ENCODE measurements at regions not wholly inside any gene's neighbourhood (a gene's known extent, or its start where the extent isn't known, plus 50 kb on each side); places are given as distances from the start of the nearest gene placed in this dataset.
A peak's percentile ranks its signal among the peaks of the same experiment; 100 is the strongest.

- DNase-seq (ENCODE audit: low spot score): no peak
Measured at GRCh38 chr1:22221233-22221780, 78.4 kb upstream of the WNT4 start.

GRCh38 chr1:22222723-22223122 is 79.8 kb upstream of the WNT4 start:
- DNase-seq (ENCODE audit: low spot score): no peak

DNA sequence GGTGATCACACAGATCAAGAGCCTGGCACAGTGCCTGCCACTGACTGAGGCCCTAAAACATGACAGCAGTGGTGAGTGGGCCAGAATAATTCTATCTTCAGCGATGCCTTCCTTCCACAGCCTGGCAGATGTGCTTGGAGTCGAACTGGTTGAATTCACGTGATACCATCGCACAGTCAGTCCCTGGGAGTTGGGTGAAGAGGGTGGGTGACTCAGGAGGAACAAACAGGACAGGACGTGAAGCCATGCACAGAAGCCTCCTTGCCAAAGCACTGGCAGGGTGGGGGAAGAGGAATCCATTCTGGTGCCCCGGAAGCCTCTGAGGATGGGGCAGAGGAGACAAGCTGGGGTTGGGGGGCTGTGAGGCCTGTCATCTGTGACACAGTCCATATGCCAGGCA is 80.3 kb upstream of the WNT4 start:
- no peak for DNase-seq (ENCODE audit: low spot score)

DNA sequence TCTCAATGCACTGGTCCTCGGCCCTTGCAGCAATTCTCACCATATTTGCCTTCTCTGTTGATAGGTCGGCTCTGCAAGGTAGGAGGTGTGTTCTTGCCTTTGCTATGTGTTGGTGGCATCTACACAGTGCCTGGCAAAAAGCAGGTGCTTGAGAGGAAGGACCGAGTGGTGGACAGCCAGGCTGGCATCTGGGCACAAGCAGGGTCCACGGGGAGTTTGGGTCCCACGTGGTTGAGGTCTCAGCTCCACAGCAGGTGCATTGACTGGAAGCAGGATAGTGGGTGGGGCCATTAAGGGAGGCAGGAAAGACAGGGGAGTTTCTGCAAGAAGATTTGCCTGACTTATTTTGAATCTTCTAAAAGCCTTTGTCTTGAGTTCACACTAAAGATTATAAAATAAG is 81.2 kb upstream of the WNT4 start:
- no peak for DNase-seq (ENCODE audit: low spot score)

DNA sequence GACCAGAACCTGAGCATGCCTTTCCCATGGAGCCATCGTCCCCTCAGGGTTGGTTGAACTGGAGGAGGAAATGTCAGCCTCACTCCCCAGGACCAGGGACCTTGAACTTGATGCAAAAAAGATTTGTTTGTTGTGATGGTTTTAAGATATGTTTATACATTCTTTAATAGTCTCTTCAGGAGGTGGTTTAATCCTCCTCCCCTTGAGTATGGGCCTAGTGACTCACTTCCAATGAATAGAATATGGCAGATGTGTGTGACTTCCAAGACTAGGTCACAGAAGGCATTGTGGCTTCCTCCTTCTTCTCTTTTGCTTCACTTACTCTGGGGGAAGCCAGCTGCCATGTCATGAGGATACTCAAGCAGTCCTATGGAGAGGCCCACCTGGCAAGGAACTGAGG is 81.7 kb upstream of the WNT4 start:
- no peak for DNase-seq (ENCODE audit: low spot score)

DNA sequence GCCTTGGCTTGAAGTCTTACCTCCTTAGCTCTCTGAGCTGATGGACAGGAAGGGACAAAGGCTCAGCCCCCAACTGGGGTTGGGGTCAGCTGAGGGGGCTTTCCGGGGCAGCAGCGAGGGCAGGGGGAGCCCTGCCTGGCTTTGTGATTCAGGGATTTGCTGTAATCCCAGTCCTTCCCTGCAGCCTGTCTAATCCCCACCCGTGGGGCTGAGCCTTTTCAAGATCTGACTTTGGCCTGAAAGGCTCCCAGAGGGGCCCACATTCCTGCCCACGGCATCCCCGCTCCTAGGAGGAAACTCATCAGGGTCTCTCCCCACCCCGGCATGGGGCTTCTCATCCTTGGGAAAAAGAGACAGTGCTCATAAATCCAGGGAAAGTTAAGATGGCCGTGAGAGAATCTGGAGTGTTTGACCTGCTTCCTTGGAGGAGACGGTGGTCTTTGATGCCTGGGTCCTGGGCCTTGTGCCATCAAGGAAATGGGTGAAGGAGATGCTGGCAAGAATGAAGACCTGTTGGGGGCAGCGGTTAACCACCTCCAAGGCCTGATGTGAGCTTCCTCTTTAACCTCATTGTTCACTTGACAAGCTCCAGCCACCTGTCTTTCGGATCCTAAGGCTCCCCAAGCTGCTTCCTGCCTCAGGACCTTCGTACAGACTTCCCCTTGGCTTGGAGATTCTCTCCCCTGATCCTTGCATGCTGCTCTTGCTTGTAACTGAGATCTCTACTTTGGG is 83.1 kb upstream of the WNT4 start:
- DNase-seq (ENCODE audit: low spot score): no peak

DNA sequence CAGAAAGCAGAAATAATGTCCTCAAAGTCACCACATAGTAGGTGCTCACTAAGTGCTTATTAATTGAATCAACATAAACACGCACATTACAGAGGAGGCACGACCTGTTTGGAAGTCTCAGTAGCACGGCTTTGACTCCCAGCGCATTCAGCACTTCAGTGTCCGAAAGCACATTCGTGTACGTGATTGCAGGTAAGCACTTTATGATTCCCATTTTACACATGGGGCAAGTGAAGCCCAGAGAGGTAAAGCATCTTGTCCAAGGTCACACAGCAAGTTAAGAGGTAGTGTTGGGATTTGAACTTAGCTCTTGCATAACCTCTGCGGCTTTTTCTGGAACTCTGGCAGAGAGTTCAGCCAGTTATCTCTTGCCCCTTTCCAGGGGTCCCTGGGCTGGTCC is 85.2 kb upstream of the WNT4 start:
- DNase-seq (ENCODE audit: low spot score): no peak

- no peak for DNase-seq (ENCODE audit: low spot score)
Measured at GRCh38 chr1:22228505-22228911, 85.6 kb upstream of the WNT4 start.

DNA sequence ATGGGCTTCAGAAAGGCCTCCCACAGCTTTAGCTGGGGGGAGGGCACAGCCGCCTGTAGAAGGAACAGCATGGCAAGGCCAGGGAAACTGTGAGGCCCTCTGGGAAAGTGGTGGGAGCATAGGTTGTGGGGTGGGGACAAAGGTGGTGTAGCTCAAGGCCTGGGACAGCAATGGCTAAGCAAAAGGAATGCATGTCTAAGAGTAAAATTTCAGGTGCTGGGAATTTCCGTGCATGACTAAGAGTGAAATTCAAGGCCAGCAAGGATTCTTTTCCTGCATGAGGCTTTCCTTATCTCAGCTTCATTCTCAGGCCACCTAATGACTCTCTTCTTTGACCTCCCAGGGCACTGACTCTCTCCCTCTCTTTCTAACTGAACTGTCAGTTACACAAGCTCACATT is 86.5 kb upstream of the WNT4 start:
- DNase-seq (ENCODE audit: low spot score): no peak

DNA sequence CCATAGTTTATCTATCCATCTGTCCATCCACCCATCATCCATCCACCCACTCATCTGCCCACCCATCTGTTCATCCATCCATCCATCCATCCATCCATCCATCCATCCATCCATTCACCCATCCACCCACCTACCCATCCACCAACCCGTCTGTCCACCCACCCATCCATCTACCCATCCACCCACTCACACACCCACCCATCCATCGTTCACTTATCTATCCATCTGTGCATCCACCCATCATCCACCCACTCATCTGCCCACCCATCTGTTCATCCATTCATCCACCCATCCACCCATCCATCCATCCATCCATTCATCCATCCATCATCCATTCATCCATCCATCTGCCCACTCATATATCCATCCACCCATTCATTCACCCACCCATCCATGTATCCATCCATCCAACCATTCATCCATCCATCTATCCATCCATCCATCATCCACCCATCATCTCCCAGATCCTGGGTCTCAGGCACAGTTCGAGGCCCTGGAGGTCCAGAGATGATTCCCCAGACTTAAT is 88.2 kb upstream of the WNT4 start:
- DNase-seq (ENCODE audit: low spot score): no peak

DNA sequence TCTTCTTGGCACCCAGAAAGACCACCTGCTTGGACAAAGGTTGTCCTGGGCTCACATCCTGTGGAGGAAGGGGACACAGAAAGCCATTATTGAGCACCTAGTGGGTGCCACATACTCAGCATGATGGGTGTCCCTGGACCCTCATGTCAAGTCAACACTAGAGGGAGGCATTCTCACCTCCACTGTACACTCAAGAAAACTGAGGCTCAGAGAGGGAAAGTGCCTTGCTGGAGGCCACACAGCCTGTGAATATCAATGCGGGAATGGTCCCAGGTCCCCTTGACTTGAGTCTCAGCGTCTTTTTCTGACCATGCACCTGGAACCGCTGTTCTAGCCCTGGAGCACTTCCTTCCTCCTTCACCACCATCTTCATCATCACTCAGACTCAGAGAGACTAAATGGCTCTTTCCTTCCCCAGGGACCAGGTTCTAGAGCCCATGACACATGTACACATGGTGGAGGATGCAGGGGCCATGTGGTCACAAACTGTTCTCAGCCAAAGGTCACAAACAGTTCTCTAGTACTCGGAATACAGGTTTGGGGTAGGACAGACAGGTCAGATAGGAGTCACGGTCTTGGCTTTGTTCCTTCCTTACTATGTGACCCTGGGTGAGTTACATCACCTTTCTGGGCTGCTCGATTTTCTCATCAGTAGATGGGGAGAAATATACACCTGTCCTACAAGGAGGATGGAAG is 89.2 kb upstream of the WNT4 start:
- DNase-seq (ENCODE audit: low spot score): no peak

DNA sequence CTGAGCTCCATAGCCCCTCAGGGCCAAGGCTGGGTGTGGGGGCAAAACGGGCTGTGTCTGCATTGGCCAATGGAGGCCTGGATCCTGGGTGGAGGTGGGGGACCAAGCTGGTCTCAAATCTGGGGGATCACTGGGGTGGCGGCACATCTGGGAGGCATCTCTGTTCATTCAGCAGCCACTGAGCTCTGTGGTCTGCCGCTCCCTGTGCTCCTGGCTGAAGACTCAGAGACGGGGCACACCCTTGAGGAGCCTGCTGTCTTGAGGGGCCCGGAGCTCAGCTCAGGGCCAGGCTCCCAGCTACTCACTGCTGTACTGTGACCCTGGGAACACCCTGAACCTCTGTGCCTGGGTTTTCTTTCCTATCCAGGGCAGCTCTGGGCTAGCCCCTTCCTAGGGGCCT is 90.3 kb upstream of the WNT4 start:
- no peak for DNase-seq (ENCODE audit: low spot score)

GRCh38 chr1:22234476-22235030 is 91.7 kb upstream of the WNT4 start:
- no peak for DNase-seq (ENCODE audit: low spot score)

GRCh38 chr1:22236166-22236565 is 93.3 kb upstream of the WNT4 start:
- DNase-seq (ENCODE audit: low spot score): no peak

GRCh38 chr1:22236900-22237299 is 94.0 kb upstream of the WNT4 start:
- DNase-seq (ENCODE audit: low spot score): no peak

DNA sequence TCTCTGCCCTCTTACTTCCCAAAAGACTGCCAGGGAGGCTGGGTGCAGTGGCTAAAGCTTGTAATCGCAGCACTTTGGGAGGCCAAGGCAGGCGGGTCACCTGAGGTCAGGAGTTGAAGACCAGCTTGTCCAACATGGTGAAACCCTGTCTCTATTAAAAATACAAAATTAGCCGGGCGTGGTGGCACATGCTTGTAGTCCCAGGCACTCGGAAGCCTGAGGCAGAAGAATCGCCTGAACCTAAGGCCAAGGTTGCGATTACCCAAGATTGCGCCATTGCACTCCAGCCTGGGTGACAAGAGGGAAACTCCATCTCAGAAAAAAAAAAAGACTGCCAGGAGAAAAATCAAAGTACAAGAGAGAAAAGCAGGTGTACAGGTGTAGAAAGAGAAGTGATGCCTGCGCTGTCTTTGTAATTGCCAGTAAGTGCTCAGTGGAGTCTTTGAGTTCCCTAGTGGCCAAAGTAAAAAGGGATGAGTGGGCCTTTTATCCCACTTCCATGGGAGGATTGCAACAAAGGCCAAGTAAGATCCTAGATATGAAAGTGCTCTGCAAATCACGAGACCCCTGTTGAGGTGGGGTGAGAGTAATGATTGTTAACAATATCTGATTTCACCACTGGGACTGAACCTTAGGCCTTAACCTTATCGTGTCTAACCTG is 94.7 kb upstream of the WNT4 start:
- no peak for DNase-seq (ENCODE audit: low spot score)

GRCh38 chr1:22238356-22239224 is 95.7 kb upstream of the WNT4 start:
- no peak for DNase-seq (ENCODE audit: low spot score)

GRCh38 chr1:22239378-22239777 is 96.5 kb upstream of the WNT4 start:
- DNase-seq (ENCODE audit: low spot score): peak; percentile 26

- no peak for DNase-seq (ENCODE audit: low spot score)
Measured at GRCh38 chr1:22241250-22241649, 98.4 kb upstream of the WNT4 start.

GRCh38 chr1:22241811-22242210 is 98.9 kb upstream of the WNT4 start:
- no peak for DNase-seq (ENCODE audit: low spot score)

DNA sequence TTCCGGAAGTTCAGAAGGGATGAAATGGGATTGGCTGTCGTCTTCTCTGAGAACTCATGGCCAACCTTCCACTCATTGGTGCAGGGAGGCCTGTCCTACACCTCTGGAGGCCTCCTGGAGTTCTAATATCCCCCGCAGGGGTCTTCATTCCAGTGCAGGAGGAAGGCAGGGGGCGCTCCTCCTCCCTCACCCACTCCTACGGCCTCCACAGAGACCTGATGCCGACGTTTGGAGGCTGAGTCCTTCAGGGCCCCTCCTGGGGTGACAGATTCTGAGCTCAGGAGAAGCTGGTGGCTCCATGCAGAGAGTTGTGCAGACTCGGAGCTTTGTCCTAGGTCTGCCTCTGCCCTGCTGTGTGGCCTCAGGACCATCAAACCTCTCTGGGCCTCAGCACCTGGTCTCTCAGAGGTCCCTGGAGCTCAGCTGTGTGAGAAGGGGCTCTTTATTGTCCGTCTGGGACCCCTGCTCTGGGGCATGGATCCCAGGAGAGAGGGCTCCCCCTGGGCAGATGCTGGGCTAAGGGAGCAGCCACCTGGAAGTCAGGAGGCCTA is 102.3 kb upstream of the WNT4 start:
- no peak for DNase-seq (ENCODE audit: low spot score)

Measured in mucosa of gallbladder (tissue), 1 donor.